DOHH2 (cell line): ENCODE measurements at regions not wholly inside any gene's neighbourhood (a gene's known extent, or its start where the extent isn't known, plus 50 kb on each side); places are given as distances from the start of the nearest gene placed in this dataset.

Experiments used
- CTCF ChIP-seq: fragments of 200-600 bp; sonication (generic); IDR thresholded peaks from one replicate; pipeline ENCODE4 v1.5.1; 2014; ENCODE audit warnings: antibody characterized with exemption, mild to moderate bottlenecking, low read depth, low read length; ENCODE audit not compliant: poor library complexity, severe bottlenecking
- EZH2phosphoT487 ChIP-seq: fragments of 200-600 bp; sonication (generic); IDR thresholded peaks from 2 replicates; pipeline ENCODE4 v1.6.1; 2017; ENCODE audit warnings: borderline replicate concordance, mild to moderate bottlenecking, antibody characterized with exemption, low read length, moderate library complexity, mixed read lengths

- TF ChIP-seq CTCF: no peak
- no peak for TF ChIP-seq EZH2phosphoT487
Observed at GRCh38 chr1:62997884-62998283, 214.0 kb downstream of the ATG4C start.
